ENCODE measurements at regions not wholly inside any gene's neighbourhood (a gene's known extent, or its start where the extent isn't known, plus 50 kb on each side); places are given as distances from the start of the nearest gene placed in this dataset.
"Not testable (repeated sequence)": the region's sequence is repeated elsewhere in the genome, so short reads cannot be mapped to it uniquely, and the experiment has no call there.

- no peak for DNase-seq (ENCODE audit: low read depth)
Observed at GRCh38 chr4:62670514-62670913, 1470.4 kb downstream of the ADGRL3 start.

DNA sequence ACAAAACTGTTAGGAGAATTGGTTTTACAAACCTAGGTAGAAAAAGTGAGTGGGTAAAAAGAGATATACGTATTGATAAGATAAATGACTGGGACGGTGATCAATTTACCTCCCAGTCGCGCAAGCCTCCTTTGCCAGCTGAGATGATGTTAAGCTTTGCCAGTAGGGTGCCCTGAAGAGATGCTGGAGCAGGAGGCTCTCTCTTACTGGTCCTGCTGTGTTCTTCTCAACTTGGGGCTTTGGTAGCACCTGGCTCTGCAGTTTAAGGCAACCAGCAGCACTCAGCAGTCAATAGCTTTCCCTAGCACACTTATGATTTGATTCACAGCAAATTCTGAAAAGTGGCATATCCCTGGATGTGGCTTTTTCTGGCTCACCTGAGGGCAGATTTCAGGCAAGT lies 1461.7 kb downstream of the ADGRL3 start:
- DNase-seq (ENCODE audit: low read depth): no peak

- DNase-seq (ENCODE audit: low read depth): no peak
Observed at GRCh38 chr4:62656006-62656405, 1455.9 kb downstream of the ADGRL3 start.

GRCh38 chr4:62644372-62644771 lies 1444.2 kb downstream of the ADGRL3 start:
- DNase-seq (ENCODE audit: low read depth): no peak

DNA sequence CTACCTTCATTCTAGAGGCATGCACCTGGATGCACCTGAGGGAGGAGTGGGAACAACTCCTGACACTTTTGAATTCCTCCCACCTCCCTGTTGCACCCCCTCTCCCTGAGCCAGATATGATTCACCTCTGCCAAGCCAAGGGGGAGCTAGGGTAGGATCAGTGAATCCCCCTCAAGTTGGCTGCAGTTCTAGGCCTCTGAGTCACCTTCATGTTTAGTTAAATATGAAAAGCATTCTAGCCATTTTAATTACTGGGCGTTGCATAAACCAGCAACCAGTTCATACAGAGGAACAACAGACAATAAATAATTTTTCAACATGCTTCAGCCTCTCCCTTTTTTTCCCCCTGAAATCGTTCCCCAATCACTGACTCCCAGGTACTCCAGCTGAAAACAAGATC lies 1440.2 kb downstream of the ADGRL3 start:
- no peak for DNase-seq (ENCODE audit: low read depth)

- no peak for DNase-seq (ENCODE audit: low read depth)
Observed at GRCh38 chr4:62627671-62628070, 1427.5 kb downstream of the ADGRL3 start.

GRCh38 chr4:62627141-62627540 lies 1427.0 kb downstream of the ADGRL3 start:
- no peak for DNase-seq (ENCODE audit: low read depth)

DNA sequence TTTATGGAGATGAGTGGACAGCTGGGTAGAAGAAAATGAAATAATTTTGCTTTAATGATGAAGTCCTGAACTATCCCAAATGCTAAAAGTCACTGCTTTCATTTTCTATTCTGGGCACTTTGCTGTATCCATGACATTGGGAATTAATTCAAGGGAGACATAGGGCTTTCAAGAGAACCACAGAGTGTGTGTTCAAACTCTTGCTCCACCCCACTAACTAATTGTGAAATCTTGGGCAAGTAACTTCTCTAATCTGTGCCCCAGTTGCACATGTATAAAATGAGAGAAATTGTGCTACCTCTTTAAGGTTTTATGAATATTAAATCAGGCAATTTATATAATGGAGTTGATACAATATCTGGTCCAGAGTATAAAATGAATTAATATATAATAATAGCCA lies 1422.0 kb downstream of the ADGRL3 start:
- DNase-seq (ENCODE audit: low read depth): no peak

- no peak for DNase-seq (ENCODE audit: low read depth)
Observed at GRCh38 chr4:62619971-62620370, 1419.8 kb downstream of the ADGRL3 start.

DNA sequence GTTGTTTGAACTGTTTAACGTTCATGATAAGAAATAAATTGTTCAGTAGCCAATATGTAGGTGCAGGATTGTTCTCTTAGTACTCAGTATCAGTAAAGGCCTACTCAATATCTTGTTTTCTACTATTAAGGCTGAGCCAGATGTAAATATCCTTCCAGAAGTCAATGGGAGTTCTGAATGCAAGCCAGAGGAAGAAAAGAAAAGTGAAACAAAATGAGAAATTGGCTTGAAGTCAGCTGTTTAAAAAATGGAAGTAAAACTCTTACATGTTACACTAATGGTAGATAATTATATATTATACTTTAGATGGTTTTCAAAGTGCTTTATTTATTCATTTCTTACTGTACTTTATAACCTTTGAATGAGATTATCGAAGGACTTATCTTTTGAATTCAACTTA lies 1417.9 kb downstream of the ADGRL3 start:
- no peak for DNase-seq (ENCODE audit: low read depth)

DNA sequence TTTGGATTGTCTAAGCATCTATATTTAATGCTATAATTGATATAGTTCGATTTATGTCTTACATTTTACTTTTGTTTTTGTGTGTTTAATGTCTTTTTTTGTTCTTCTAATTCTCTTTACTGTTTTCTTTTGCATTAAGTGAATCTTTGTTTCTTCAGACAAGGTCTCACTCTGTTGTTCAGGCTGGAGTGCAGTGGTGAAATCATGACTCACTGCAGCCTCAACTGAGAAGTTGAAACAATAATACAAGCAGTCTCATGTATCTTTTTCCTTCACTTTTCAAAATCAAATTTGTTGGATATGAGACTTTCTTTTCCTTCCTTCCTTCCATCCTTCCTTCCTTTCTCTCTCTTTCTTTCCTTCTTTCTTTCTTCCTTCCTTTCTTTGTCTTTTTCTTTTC lies 1401.6 kb downstream of the ADGRL3 start:
- no peak for DNase-seq (ENCODE audit: low read depth)

GRCh38 chr4:62595265-62595664 lies 1395.1 kb downstream of the ADGRL3 start:
- not testable (repeated sequence) for DNase-seq (ENCODE audit: low read depth)

- no peak for DNase-seq (ENCODE audit: low read depth)
Observed at GRCh38 chr4:62591756-62592155, 1391.6 kb downstream of the ADGRL3 start.

DNA sequence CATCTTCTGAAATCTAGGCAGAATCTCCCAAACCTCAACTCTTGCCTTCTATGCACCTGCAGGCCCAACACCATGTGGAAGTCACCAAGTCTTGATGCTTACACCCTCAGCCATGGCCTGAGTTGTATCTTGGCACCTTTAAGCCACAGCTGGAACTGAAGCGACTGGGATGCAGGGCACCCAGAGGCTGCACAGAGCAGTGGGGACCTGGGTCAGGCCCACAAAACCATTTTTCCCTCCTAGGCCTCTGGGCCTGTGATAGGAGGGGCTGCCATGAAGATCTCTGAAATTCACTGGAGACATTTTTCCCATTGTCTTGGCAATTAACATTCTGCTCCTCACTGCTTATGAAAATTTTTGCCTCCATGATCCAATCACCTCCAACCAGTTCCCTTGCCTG lies 1388.5 kb downstream of the ADGRL3 start:
- DNase-seq (ENCODE audit: low read depth): no peak

DNA sequence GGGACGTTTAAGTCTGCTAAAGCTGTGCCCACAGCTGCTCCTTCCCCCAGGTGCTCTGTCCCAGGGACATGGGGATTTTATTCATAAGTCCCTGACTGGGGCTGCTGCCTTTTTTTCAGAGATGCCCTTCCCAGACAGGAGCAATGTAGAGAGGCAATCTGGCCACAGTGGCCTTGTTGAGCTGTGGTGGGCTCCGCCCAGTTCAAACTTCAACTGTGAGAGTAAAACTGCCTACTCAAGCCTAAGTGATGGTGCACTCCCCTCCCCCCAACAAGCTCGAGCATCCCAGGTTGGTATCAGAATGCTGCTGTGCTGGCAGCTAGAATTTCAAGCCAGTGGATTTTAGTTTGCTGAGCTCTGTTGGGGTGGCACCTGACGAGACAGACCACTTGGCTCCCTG lies 1371.4 kb downstream of the ADGRL3 start:
- DNase-seq (ENCODE audit: low read depth): no peak

GRCh38 chr4:62560858-62561257 lies 1360.7 kb downstream of the ADGRL3 start:
- no peak for DNase-seq (ENCODE audit: low read depth)

DNA sequence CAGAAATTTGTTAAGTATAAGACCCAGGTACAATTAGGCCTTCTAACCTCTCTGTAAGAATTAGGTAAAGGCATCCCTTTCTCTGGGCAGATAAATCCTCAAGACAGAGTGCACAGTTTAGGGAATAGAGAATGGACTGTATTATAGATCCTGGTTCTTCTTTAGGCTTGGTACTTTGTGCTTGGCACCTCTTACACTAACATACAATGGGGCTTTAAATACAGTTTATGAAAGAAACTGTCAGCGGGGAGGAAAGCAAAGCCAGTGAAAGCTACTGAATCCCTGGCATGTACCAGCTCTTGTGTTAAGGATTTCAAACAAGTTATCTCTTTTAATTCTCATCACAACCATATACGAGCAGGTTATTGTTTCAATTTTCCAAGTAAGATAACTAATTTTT lies 1350.0 kb downstream of the ADGRL3 start:
- DNase-seq (ENCODE audit: low read depth): no peak

GRCh38 chr4:62549601-62550000 lies 1349.5 kb downstream of the ADGRL3 start:
- DNase-seq (ENCODE audit: low read depth): no peak

- no peak for DNase-seq (ENCODE audit: low read depth)
Observed at GRCh38 chr4:62548765-62549164, 1348.6 kb downstream of the ADGRL3 start.

DNA sequence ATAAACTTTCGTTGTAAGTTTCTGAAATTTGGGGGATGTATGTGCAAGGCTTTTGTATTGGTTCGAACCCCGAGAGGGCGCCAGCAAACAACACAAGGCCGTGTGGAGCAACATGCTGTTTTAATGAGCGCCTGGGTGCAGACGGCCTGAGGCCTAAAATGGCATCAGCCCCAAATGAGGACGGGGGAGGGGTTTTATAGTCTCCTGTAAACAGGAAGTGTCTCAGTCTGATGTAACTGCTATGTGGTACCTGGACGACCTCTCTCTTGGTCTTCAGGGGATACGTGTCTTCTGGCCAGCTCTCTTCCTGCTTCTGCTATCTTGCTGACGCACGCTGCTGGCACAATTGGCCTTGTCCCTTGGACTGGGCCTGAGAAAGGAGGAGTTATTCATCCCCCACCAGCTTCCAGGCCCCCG lies 1348.0 kb downstream of the ADGRL3 start:
- no peak for DNase-seq (ENCODE audit: low read depth)

DNA sequence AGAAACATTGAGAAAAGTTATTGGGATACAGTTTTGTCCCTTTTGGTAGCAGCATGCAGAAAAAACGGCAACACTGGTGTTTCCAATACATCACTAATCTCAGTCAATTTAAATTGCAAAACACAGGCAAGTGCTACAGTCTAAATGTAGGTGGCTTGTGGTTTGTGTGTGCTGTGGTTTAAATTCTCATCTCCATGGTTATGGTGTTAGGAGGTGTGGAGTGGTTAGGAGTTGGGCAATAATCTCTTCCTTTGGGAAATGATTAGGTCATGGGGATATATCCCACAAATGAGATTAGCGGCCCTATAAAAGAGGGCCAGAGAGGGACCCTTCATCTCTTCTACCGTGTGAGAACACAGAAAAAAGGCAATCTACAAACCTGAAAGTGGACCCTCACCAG lies 1344.3 kb downstream of the ADGRL3 start:
- no peak for DNase-seq (ENCODE audit: low read depth)

- no peak for DNase-seq (ENCODE audit: low read depth)
Observed at GRCh38 chr4:62543002-62543401, 1342.9 kb downstream of the ADGRL3 start.

DNA sequence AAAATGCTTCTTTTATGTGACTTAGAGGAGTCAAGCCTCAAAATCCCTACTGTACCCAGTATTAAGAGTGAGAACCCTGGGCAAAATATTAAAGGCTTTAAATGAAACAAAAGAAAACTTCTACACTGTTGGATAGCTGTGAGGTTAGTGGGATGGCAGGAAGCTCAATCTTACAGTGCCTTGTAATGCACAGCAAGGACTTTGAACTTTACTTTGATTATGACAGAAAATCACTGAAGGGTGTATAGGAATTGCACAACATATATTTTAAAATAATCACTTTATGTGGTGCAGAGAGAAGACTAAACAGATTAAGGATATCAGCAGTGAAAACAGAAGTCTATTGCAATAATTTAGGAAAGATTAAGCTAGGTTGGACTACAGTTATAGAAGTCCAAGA lies 1333.4 kb downstream of the ADGRL3 start:
- DNase-seq (ENCODE audit: low read depth): no peak

- DNase-seq (ENCODE audit: low read depth): no peak
Observed at GRCh38 chr4:62531731-62532130, 1331.6 kb downstream of the ADGRL3 start.

GRCh38 chr4:62531264-62531663 lies 1331.1 kb downstream of the ADGRL3 start:
- DNase-seq (ENCODE audit: low read depth): no peak
